GM12891 (cell line): ENCODE measurements at regions not wholly inside any gene's neighbourhood (a gene's known extent, or its start where the extent isn't known, plus 50 kb on each side); places are given as distances from the start of the nearest gene placed in this dataset.

Experiments
- PAX5 ChIP-seq: IDR thresholded peaks from 2 replicates; pipeline ENCODE4 v1.6.1; 2011; ENCODE audit warnings: low read length, moderate library complexity, mild to moderate bottlenecking; ENCODE audit not compliant: insufficient read depth, severe bottlenecking
- POLR2A ChIP-seq: IDR thresholded peaks from 2 replicates; pipeline ENCODE4 v1.6.1; 2011; ENCODE audit warnings: low read depth, low read length, control low read depth
- POLR2AphosphoS5 ChIP-seq: IDR thresholded peaks from 2 replicates; pipeline ENCODE4 v1.6.1; 2011; ENCODE audit warnings: low read depth, low read length, control low read depth
- POU2F2 ChIP-seq: IDR thresholded peaks from 2 replicates; pipeline ENCODE4 v1.6.1; 2011; ENCODE audit warnings: low read depth, mild to moderate bottlenecking, control low read depth, low read length, moderate library complexity
- SPI1 ChIP-seq: IDR thresholded peaks from 2 replicates; pipeline ENCODE4 v1.6.1; 2011; ENCODE audit warnings: low read depth, low read length, control low read depth
- TAF1 ChIP-seq: IDR thresholded peaks from 2 replicates; pipeline ENCODE4 v1.6.1; 2011; ENCODE audit warnings: low read depth, low read length, control low read depth

DNA sequence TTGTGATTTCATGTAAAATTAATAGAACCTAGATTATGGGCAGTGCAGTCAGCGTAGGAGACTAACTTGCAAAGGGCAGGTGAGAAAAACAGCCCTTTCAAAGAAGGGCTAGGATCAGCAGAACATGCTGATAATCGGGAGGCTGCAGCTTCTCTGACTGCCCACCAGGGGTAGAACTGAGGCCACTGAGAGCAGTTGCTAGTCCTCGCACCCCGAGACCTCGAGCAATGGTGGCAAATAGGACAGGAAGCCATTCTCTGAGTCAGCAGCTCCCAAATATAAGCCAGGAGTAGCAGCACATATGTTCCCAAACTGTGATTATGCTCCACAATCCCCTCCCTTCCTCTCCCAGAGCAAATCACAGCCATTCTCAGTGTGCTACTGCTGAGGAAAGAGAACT lies 186.5 kb downstream of the MSL3 start:
- no peak for TF ChIP-seq POLR2AphosphoS5
- no peak for TF ChIP-seq POLR2A
- no peak for TF ChIP-seq TAF1
- no peak for TF ChIP-seq PAX5
- TF ChIP-seq POU2F2: no peak
- TF ChIP-seq SPI1: no peak
